GM21576 (cell line): ENCODE measurements at regions not wholly inside any gene's neighbourhood (a gene's known extent, or its start where the extent isn't known, plus 50 kb on each side); places are given as distances from the start of the nearest gene placed in this dataset.

Source experiments
- ATAC-seq: cut with Tn5 transposase; IDR thresholded peaks from one replicate; pipeline ENCODE4 v1.9.1; 2021; ENCODE audit warnings: mild to moderate bottlenecking, moderate library complexity; ENCODE audit not compliant: unreplicated experiment

- no peak for ATAC-seq
These were observed 736.9 kb downstream of the TLE1 start for GRCh38 chr9:80952363-80952922.

- no peak for ATAC-seq
These were observed 737.7 kb downstream of the TLE1 start for GRCh38 chr9:80951675-80952074.

GRCh38 chr9:80948876-80949275, 740.5 kb downstream of the TLE1 start:
- ATAC-seq = no peak

- no peak for ATAC-seq
These were observed 741.3 kb downstream of the TLE1 start for GRCh38 chr9:80948066-80948465.

- ATAC-seq = no peak
These were observed 742.7 kb downstream of the TLE1 start for GRCh38 chr9:80946496-80947170.

GRCh38 chr9:80945436-80945835, 743.9 kb downstream of the TLE1 start:
- no peak for ATAC-seq

GRCh38 chr9:80937645-80938044, 751.7 kb downstream of the TLE1 start:
- ATAC-seq = no peak

- ATAC-seq = no peak
These were observed 755.3 kb downstream of the TLE1 start for GRCh38 chr9:80934095-80934494.

GRCh38 chr9:80932947-80933780, 756.2 kb downstream of the TLE1 start:
- ATAC-seq = no peak

GRCh38 chr9:80932181-80932580, 757.2 kb downstream of the TLE1 start:
- no peak for ATAC-seq

- no peak for ATAC-seq
These were observed 758.2 kb downstream of the TLE1 start for GRCh38 chr9:80931163-80931562.

GRCh38 chr9:80928697-80929096, 760.6 kb downstream of the TLE1 start:
- ATAC-seq = no peak

- no peak for ATAC-seq
These were observed 762.7 kb downstream of the TLE1 start for GRCh38 chr9:80926611-80927010.

GRCh38 chr9:80922544-80922943, 766.8 kb downstream of the TLE1 start:
- ATAC-seq = no peak

- ATAC-seq = no peak
These were observed 782.6 kb downstream of the TLE1 start for GRCh38 chr9:80906728-80907127.

- ATAC-seq = no peak
These were observed 790.1 kb downstream of the TLE1 start for GRCh38 chr9:80899208-80899607.

- no peak for ATAC-seq
These were observed 796.2 kb downstream of the TLE1 start for GRCh38 chr9:80893190-80893589.

GRCh38 chr9:80892703-80893102, 796.6 kb downstream of the TLE1 start:
- no peak for ATAC-seq

GRCh38 chr9:80890124-80890523, 799.2 kb downstream of the TLE1 start:
- no peak for ATAC-seq

- no peak for ATAC-seq
These were observed 803.5 kb downstream of the TLE1 start for GRCh38 chr9:80885894-80886293.

GRCh38 chr9:80883826-80884579, 805.3 kb downstream of the TLE1 start:
- ATAC-seq = no peak
